T-helper 2 cell treated with Interferon-gamma antibody and Interleukin-4, amounts not matched to agents 5 μg/mL and 100 μg/mL, for 36 hours (primary cell): ENCODE measurements at regions not wholly inside any gene's neighbourhood (a gene's known extent, or its start where the extent isn't known, plus 50 kb on each side); places are given as distances from the start of the nearest gene placed in this dataset.
"Not testable (repeated sequence)": the region's sequence is repeated elsewhere in the genome, so short reads cannot be mapped to it uniquely, and the experiment has no call there.

Experiments
- DNase-seq: peaks from one replicate; pipeline ENCODE4 v3.0.0; 2021; ENCODE audit warnings: low spot score
- H3K27ac Mint-ChIP-seq: one replicate; pipeline ENCODE4 v1.8.0; 2021; ENCODE audit warnings: mild to moderate bottlenecking, mixed read lengths
- H3K27me3 Mint-ChIP-seq: one replicate; pipeline ENCODE4 v1.8.0; 2021; ENCODE audit warnings: low read depth, mixed read lengths
- H3K36me3 Mint-ChIP-seq: one replicate; pipeline ENCODE4 v1.8.0; 2021; ENCODE audit warnings: low read depth, mixed read lengths
- H3K4me1 Mint-ChIP-seq: one replicate; pipeline ENCODE4 v1.8.0; 2021; ENCODE audit warnings: low read depth, mixed read lengths
- H3K4me3 Mint-ChIP-seq: one replicate; pipeline ENCODE4 v1.8.0; 2022; ENCODE audit warnings: mild to moderate bottlenecking, moderate library complexity, mixed read lengths
- H3K9me3 Mint-ChIP-seq: one replicate; pipeline ENCODE4 v1.8.0; 2021; ENCODE audit warnings: mixed read lengths

DNA sequence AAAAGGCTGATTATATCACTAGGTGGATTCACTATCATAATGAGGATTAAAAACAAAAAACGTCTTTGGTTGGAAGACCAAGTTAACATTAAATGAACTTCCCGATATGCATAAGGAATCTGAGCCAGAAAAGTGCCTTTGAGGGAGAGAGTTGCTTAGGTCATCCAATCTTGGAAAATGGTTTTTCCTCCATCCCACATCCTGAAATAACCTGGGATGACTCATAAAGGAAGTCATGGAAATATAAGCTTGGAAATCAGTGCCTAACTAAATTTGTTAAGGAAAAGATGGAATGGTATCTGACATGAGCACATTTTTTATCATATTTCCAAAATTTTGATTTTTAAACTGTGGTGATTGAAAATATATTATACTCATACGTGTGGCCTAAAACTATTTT, 66.0 kb downstream of the KBTBD8 start:
- DNase-seq, result no peak
- Mint-ChIP-seq H3K36me3 (no peaks in the 10 kb centered on the region), H3K27me3 (peaks cover 3% of the 10 kb centered on the region), H3K27ac (no peak overlapping the region), H3K9me3 (peaks cover 4% of the 10 kb centered on the region), H3K4me1 (no peaks in the 10 kb centered on the region), H3K4me3 (no peak overlapping the region)

GRCh38 chr3:67067251-67067650, 69.1 kb downstream of the KBTBD8 start:
- Mint-ChIP-seq H3K4me1 (no peaks in the 10 kb centered on the region), H3K27me3 (peaks cover 3% of the 10 kb centered on the region), H3K36me3 (no peaks in the 10 kb centered on the region), H3K9me3 (no peaks in the 10 kb centered on the region), H3K27ac (no peak overlapping the region), H3K4me3 (no peak overlapping the region)
- no peak for DNase-seq

GRCh38 chr3:67072640-67073039, 74.5 kb downstream of the KBTBD8 start:
- H3K4me1 Mint-ChIP-seq, H3K27ac Mint-ChIP-seq, H3K9me3 Mint-ChIP-seq, DNase-seq, H3K4me3 Mint-ChIP-seq, H3K36me3 Mint-ChIP-seq, H3K27me3 Mint-ChIP-seq: not testable (repeated sequence)

DNA sequence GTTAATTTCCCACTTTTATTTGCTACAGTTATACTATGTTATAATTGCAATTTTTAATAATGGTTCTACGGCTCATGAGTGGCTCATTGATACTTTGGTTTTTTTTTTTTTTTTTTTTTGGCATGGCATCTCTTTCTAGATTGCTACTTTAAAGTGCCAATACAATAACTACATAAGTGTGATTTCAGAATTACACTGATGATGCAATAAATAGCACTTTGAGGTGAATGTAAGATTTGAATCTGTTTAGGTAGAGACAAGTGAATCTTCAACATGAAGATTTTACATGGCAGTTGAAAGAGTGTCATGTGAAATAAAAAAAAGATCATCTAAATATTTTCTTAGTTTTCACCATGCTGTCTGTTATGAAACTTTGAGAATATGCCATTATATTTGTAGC, 75.7 kb downstream of the KBTBD8 start:
- no peaks in the 10 kb centered on the region for H3K27me3 Mint-ChIP-seq
- no peaks in the 10 kb centered on the region for H3K36me3 Mint-ChIP-seq
- no peak for DNase-seq
- no peak overlapping the region for H3K27ac Mint-ChIP-seq
- no peaks in the 10 kb centered on the region for H3K9me3 Mint-ChIP-seq
- no peaks in the 10 kb centered on the region for H3K4me1 Mint-ChIP-seq
- no peak overlapping the region for H3K4me3 Mint-ChIP-seq

- Mint-ChIP-seq H3K4me1 (peaks cover 3% of the 10 kb centered on the region), H3K36me3 (no peaks in the 10 kb centered on the region), H3K27me3 (no peaks in the 10 kb centered on the region), H3K4me3 (no peak overlapping the region), H3K27ac (no peak overlapping the region), H3K9me3 (peaks cover 5% of the 10 kb centered on the region)
- DNase-seq, result no peak
Measured at GRCh38 chr3:67075295-67075694, 77.2 kb downstream of the KBTBD8 start.

DNA sequence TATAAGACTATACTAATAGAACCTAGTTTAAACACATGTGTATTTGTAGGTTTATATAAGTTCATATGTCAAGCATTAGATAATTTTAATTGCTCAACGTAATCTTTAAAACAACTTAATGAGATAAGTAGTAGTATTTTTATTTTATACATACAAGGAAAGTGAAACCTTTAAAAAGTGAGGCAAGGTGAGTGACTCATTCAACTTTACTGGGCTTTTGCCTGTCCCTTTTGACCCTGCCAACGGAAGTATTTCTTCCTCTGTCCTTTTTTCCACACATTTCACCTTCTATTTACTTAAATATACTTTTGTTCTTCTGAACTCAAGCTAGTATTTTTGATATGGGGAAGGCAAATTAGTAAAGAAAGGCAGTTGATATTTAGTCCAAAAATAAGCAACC, 78.5 kb downstream of the KBTBD8 start:
- no peak overlapping the region for H3K4me3 Mint-ChIP-seq

DNA sequence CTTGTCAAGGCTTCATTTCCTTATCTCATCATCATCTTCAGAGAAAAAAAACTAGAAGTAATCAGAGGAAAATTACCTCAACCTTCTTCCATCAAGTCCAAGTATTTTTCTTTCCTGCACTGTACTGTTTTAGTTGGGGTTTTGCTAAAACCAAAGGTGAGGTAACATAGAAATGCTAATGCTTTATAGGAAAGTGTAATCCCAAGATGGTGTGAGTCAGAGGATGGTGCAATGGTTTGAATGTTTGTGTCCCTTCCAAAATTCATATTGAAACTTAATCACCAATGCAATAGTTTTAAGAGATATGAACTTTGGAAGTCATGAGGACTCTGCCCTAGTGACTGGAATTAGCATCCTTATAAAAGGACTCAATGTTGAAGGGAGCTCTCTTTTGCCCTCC, 79.5 kb downstream of the KBTBD8 start:
- Mint-ChIP-seq H3K9me3 (peaks cover 12% of the 10 kb centered on the region), H3K27me3 (no peaks in the 10 kb centered on the region), H3K4me3 (no peak overlapping the region), H3K36me3 (peaks cover 5% of the 10 kb centered on the region), H3K4me1 (peaks cover 7% of the 10 kb centered on the region), H3K27ac (no peak overlapping the region)
- DNase-seq, result no peak

More for the DNA sequence above, 78.5 kb downstream of the KBTBD8 start:
- Mint-ChIP-seq H3K4me1 (peaks cover 3% of the 10 kb centered on the region), H3K36me3 (no peaks in the 10 kb centered on the region), H3K27me3 (no peaks in the 10 kb centered on the region), H3K27ac (no peak overlapping the region), H3K9me3 (peaks cover 5% of the 10 kb centered on the region)
- no peak for DNase-seq

GRCh38 chr3:67082533-67083024, 84.5 kb downstream of the KBTBD8 start:
- H3K27me3 Mint-ChIP-seq, result peaks cover 2% of the 10 kb centered on the region
- peaks cover 20% of the 10 kb centered on the region for H3K36me3 Mint-ChIP-seq
- peaks cover 51% of the 10 kb centered on the region for H3K9me3 Mint-ChIP-seq
- no peak for DNase-seq
- H3K4me1 Mint-ChIP-seq, result peaks cover 16% of the 10 kb centered on the region
- peak overlapping the region; percentile 23 for H3K27ac Mint-ChIP-seq
- H3K4me3 Mint-ChIP-seq, result no peak overlapping the region

DNA sequence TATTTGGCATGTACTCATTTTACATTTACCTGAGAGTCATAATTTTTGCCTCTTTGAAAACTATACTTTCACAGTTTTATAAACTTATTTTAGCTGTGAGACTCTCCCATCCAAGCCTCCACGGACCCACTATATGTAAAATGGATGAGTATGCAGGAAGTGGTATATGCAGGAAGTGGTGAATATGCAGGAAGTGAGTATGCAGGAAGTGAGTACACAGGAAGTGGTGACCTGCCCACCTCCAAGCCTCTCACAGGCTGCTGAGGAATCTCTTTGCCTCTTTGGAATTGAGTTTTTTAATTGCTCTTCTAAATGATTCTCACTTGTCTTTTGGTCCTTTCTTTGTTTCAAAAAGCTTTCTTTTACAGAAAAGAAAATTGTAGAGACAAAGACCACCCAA, 85.2 kb downstream of the KBTBD8 start:
- H3K27me3 Mint-ChIP-seq, result peaks cover 2% of the 10 kb centered on the region
- peak; percentile 49 for DNase-seq
- H3K4me3 Mint-ChIP-seq, result peak overlapping the region; percentile 65
- H3K9me3 Mint-ChIP-seq, result peaks cover 57% of the 10 kb centered on the region
- H3K36me3 Mint-ChIP-seq, result peaks cover 20% of the 10 kb centered on the region
- peaks cover 16% of the 10 kb centered on the region for H3K4me1 Mint-ChIP-seq
- H3K27ac Mint-ChIP-seq, result peak overlapping the region; percentile 62

DNA sequence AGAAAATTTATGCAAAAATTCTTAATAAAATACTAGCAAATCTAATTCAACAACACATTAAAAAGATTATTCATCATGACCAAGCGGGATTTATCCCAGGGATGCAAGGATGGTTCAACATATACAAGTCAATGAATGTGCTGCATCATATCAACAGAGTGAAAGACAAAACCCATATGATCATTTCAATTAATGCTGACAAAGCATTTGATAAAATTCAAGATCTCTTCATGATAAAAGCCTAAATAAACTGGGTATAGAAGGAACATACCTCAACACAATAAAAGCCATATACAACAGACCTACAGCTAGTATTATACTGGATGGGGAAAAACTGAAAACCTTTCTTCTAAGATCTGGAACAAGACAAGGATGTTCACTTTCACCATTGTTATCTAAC, 89.7 kb downstream of the KBTBD8 start:
- H3K36me3 Mint-ChIP-seq, result peaks cover 15% of the 10 kb centered on the region
- peaks cover 6% of the 10 kb centered on the region for H3K27me3 Mint-ChIP-seq
- peaks cover 50% of the 10 kb centered on the region for H3K9me3 Mint-ChIP-seq
- peaks cover 10% of the 10 kb centered on the region for H3K4me1 Mint-ChIP-seq
- DNase-seq, result no peak
- no peak overlapping the region for H3K27ac Mint-ChIP-seq
- no peak overlapping the region for H3K4me3 Mint-ChIP-seq

DNA sequence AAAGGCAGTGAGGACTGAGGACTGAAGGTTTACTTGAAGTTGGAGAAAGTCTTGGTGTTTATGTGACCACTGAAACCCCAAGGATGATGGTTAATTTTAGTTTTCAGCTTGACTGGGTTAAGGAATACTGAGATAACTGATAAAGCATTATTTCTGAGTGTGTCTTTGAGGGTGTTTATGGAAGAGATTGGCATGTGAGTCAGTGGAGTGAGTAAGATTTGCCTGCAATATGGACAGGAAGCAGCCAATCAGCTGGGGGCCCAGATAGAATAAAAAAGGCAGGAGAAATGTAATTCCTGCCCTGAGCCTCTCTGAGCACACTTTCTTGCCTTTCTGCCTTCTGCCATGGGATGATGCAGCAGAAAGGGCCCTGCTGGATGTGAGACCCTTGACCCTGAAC, 92.4 kb downstream of the KBTBD8 start:
- peaks cover 7% of the 10 kb centered on the region for H3K27me3 Mint-ChIP-seq

DNA sequence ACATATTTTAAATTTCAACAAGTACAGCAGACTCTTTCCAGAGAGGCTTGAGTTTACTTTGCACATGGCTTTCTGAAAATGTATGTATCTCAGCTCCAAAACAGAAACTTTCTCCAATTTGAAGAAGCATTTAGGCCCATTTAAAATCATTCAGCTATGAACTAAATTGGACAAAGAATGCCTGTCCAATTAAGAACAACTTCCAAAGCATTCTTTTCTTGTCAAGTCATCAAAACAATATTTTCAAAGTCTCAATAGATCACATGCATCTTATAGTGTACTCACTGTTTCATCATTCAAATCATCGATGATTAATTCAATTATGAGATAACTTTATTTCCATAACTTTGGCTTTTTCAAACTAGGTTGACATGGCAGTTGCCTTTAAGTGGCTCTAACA, 95.2 kb downstream of the KBTBD8 start:
- Mint-ChIP-seq H3K36me3 (no peaks in the 10 kb centered on the region), H3K4me1 (no peaks in the 10 kb centered on the region), H3K27me3 (peaks cover 5% of the 10 kb centered on the region), H3K9me3 (peaks cover 7% of the 10 kb centered on the region), H3K4me3 (no peak overlapping the region), H3K27ac (no peak overlapping the region)
- no peak for DNase-seq

More for the DNA sequence above, 92.4 kb downstream of the KBTBD8 start:
- Mint-ChIP-seq H3K4me1 (no peaks in the 10 kb centered on the region), H3K27ac (no peak overlapping the region), H3K9me3 (peaks cover 31% of the 10 kb centered on the region), H3K36me3 (peaks cover 1% of the 10 kb centered on the region), H3K4me3 (no peak overlapping the region)
- DNase-seq, result no peak

- peaks cover 3% of the 10 kb centered on the region for H3K9me3 Mint-ChIP-seq
- no peaks in the 10 kb centered on the region for H3K4me1 Mint-ChIP-seq
- no peak for DNase-seq
- peaks cover 5% of the 10 kb centered on the region for H3K27me3 Mint-ChIP-seq
- no peak overlapping the region for H3K4me3 Mint-ChIP-seq
- H3K36me3 Mint-ChIP-seq, result no peaks in the 10 kb centered on the region
- no peak overlapping the region for H3K27ac Mint-ChIP-seq
Measured at GRCh38 chr3:67094167-67094566, 96.1 kb downstream of the KBTBD8 start.

DNA sequence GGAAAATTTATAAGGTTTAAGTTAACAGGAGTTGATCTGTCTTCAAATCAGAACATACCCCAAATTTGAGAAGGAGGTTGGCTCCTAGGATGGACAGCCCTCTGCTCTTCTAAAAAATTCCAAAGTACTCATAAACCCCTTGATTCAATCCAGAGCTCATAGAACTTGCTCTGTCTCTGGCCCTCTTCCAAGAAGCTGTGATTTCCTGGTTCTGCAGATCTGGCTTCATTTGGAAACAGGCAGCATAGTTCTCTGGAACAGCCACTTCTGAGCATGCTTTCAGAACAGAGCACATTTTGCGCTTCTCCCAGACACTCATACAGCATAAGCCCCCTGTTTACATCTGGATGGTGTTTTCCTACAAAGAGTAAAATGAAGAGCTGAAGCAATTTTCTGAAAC, 96.7 kb downstream of the KBTBD8 start:
- no peak overlapping the region for H3K4me3 Mint-ChIP-seq
- no peak overlapping the region for H3K27ac Mint-ChIP-seq
- no peaks in the 10 kb centered on the region for H3K4me1 Mint-ChIP-seq
- DNase-seq, result no peak
- no peaks in the 10 kb centered on the region for H3K36me3 Mint-ChIP-seq
- H3K27me3 Mint-ChIP-seq, result peaks cover 4% of the 10 kb centered on the region
- H3K9me3 Mint-ChIP-seq, result peaks cover under 1% of the 10 kb centered on the region

DNA sequence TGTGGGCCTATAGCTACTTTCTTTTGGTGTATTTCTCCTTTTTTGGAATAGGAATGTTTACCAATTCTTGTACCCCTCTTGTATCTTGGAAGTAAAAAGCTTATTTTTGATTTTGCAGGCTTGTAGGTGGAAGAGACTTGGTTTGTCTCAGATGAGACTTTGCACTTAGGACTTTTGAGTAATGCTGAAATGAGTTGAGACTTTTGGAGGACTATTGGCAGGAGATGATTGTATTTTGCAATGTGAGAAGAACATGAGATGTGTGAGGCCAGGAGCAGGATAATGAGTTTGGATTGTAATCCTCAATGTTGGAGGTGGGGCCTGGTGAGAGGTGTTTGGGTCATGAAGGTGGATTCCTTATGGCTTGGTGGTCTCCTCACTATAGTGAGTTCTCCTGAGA, 106.3 kb downstream of the KBTBD8 start:
- no peaks in the 10 kb centered on the region for H3K27me3 Mint-ChIP-seq
- H3K27ac Mint-ChIP-seq, result no peak overlapping the region
- no peaks in the 10 kb centered on the region for H3K9me3 Mint-ChIP-seq
- no peaks in the 10 kb centered on the region for H3K36me3 Mint-ChIP-seq
- no peaks in the 10 kb centered on the region for H3K4me1 Mint-ChIP-seq
- no peak for DNase-seq
- no peak overlapping the region for H3K4me3 Mint-ChIP-seq
